Tibial nerve (tissue), 4 donors: ENCODE measurements at regions not wholly inside any gene's neighbourhood (a gene's known extent, or its start where the extent isn't known, plus 50 kb on each side); places are given as distances from the start of the nearest gene placed in this dataset.

Experiments used
- DNase-seq, 2 donors: peaks; one replicate each; pipeline ENCODE4 v3.0.0-alpha.2; 2019; ENCODE audit warnings: low spot score in 2 of 2
- H3K27ac ChIP-seq, 4 donors: fragments of 200-600 bp; sonication (generic) in 3 of 4; one replicate each; pipeline ENCODE4 v1.5.1; 2017 to 2019; ENCODE audit warnings: mild to moderate bottlenecking in 1 of 4
- H3K27me3 ChIP-seq, 2 donors: fragments of 200-600 bp; sonication (generic) in 1 of 2; one replicate each; pipeline versions ENCODE4 v1.5.1 to v1.6.0; 2017 to 2019
- H3K36me3 ChIP-seq, 3 donors: fragments of 200-600 bp; sonication (generic); one replicate each; pipeline ENCODE4 v1.5.1; 2018 to 2019
- H3K4me1 ChIP-seq, 4 donors: fragments of 200-600 bp; sonication (generic) in 3 of 4; one replicate each; pipeline ENCODE4 v1.5.1; 2017 to 2019
- H3K4me3 ChIP-seq, 4 donors: fragments of 200-600 bp; sonication (generic) in 3 of 4; one replicate each; pipeline ENCODE4 v1.5.1; 2017 to 2019; ENCODE audit warnings: mild to moderate bottlenecking in 1 of 4, moderate library complexity in 1 of 4
- H3K9me3 ChIP-seq, 4 donors: fragments of 200-600 bp; sonication (generic) in 3 of 4; one replicate each; pipeline ENCODE4 v1.5.1; 2017 to 2019
- EP300 ChIP-seq, 2 donors: sonication (generic); formaldehyde crosslinking; IDR thresholded peaks; one replicate each; pipeline ENCODE4 v1.6.1; 2017; ENCODE audit warnings: antibody characterized with exemption in 2 of 2, mild to moderate bottlenecking in 1 of 2
- POLR2A ChIP-seq, 2 donors: fragments of 450-650 bp; IDR thresholded peaks; one replicate each; pipeline ENCODE4 v1.6.1; 2017; ENCODE audit warnings: antibody characterized with exemption in 2 of 2, mild to moderate bottlenecking in 2 of 2, moderate library complexity in 2 of 2
- WGBS, 2 donors: methylation state at CpG; one replicate each; pipeline ENCODE4 v1.1.5; 2018; 5-methylcytosine and 5-hydroxymethylcytosine counted together
- TF ChIP-seq, protein P1 (sequence below), 5 experiments: fragments of 200-600 bp in 3 of 5; fragments of 450-650 bp in 2 of 5; sonication (generic) in 3 of 5; IDR thresholded peaks; one replicate each; pipeline ENCODE4 v1.5.1; 2016 to 2019; ENCODE audit warnings: antibody characterized with exemption in 5 of 5, mild to moderate bottlenecking in 3 of 5, moderate library complexity in 2 of 5

DNA sequence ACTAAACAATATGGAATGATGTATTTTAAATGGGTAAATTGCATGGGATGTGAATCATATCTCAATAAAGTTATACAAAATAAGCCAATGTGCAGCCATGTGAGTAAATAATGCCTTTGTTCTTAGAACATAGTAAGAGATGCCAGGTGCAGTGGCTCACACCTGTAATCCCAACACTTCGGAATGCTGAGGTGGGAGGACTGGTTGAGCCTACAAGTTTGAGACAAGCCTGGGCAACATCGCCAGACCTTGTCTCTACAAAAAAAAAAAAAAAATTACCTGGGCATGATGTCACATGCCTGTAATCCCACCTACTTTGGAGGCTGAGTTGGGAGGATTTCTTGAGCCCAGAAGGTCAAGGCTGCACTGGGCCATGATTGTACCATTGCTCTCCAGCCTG, 230.7 kb downstream of the RFC3 start:
- DNase-seq, result no peak
- TF ChIP-seq, protein P1, sequence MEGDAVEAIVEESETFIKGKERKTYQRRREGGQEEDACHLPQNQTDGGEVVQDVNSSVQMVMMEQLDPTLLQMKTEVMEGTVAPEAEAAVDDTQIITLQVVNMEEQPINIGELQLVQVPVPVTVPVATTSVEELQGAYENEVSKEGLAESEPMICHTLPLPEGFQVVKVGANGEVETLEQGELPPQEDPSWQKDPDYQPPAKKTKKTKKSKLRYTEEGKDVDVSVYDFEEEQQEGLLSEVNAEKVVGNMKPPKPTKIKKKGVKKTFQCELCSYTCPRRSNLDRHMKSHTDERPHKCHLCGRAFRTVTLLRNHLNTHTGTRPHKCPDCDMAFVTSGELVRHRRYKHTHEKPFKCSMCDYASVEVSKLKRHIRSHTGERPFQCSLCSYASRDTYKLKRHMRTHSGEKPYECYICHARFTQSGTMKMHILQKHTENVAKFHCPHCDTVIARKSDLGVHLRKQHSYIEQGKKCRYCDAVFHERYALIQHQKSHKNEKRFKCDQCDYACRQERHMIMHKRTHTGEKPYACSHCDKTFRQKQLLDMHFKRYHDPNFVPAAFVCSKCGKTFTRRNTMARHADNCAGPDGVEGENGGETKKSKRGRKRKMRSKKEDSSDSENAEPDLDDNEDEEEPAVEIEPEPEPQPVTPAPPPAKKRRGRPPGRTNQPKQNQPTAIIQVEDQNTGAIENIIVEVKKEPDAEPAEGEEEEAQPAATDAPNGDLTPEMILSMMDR (IDR thresholded peaks at IDR 0.05), result no peak
- TF ChIP-seq POLR2A (IDR thresholded peaks at IDR 0.05), result no peak
- TF ChIP-seq EP300 (IDR thresholded peaks at IDR 0.05), result no peak
- Histone ChIP-seq H3K27ac (no peak overlapping the region), H3K9me3 (peaks cover 0 to 5% (median 0%) of the 10 kb centered on the region in 4 donors), H3K36me3 (no peaks in the 10 kb centered on the region), H3K4me3 (no peak overlapping the region), H3K4me1 (peaks cover 0 to 6% (median 0%) of the 10 kb centered on the region in 4 donors), H3K27me3 (no peaks in the 10 kb centered on the region)
- WGBS, 2 donors, result 94 to 97% methylated on average over 2 of the region's 2 CpGs

DNA sequence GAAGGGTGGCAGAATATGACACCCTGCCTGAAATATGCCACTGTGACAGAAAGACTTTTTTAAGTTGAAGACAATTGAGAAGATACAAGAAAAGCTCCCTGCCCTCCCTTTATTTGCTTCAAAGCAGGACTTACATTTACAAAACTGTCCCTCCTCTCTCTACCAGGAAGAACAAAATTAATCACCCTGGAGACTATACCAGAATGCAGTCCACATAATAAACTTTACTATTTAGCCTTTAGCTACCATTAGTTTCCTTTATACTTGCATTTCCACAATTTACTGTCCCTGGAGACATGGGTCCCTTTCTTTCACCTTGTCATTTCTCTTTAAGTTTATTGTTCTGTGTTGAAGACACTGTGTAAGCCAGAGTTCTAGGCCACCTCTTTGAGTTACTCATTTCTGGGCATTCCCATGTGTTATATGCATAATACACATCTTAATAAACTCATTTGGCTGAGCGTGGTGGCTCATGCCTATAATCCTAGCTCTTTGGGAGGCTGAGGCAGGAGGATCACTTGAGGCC, 238.8 kb downstream of the RFC3 start:
- peaks cover 0 to 6% (median 0%) of the 10 kb centered on the region in 4 donors for H3K9me3 ChIP-seq
- H3K27me3 ChIP-seq, result no peaks in the 10 kb centered on the region
- no peak for DNase-seq
- H3K27ac ChIP-seq, result no peak overlapping the region
- WGBS, 2 donors, result 91 to 100% methylated on average over 1 of the region's 1 CpG
- no peaks in the 10 kb centered on the region for H3K36me3 ChIP-seq
- TF ChIP-seq, protein P1 (IDR thresholded peaks at IDR 0.05), result no peak
- TF ChIP-seq EP300 (IDR thresholded peaks at IDR 0.05), result no peak
- TF ChIP-seq POLR2A (IDR thresholded peaks at IDR 0.05), result no peak
- no peak overlapping the region for H3K4me3 ChIP-seq
- H3K4me1 ChIP-seq, result no peaks in the 10 kb centered on the region

DNA sequence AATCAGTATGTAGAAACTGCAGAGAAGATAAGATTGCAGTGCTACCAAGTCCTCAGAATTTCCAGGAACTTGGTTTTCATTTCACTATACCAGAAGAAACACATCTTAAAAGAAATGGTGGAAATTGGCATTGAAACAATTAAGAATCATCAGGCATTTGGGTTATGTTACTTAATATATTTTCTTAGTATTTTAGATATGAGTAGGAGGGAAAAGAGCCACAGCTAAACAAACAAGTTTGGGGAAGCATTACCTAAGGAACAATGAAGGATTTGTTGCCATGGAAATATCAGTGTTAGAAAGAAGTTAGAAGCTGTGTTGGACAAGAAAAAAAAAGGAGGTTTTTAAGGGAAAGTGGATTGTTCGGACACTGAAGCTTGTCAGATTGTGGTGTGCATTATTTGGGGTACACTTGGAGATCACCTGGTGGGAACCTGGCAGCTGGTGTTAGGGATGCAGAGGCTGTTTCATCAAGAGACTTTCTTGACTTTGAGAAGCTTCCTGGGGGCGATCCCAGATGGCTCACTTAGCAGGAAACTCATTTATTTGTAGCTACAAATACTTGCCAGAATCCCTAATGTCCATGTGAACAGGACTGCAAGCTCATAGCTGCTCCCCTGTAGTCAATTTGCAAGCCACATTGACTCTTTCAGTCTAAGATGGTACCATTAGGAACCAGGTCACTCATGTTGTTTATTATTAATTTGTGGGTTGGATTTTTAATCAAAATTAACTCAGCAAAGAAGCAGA, 246.7 kb downstream of the RFC3 start:
- Histone ChIP-seq H3K4me3 (no peak overlapping the region), H3K4me1 (no peaks in the 10 kb centered on the region), H3K27ac (no peak overlapping the region), H3K36me3 (no peaks in the 10 kb centered on the region), H3K9me3 (no peaks in the 10 kb centered on the region), H3K27me3 (no peaks in the 10 kb centered on the region)
- 47 to 61% methylated on average over 2 of the region's 2 CpGs for WGBS, 2 donors
- TF ChIP-seq EP300 (IDR thresholded peaks at IDR 0.05) (no peak), POLR2A (IDR thresholded peaks at IDR 0.05) (no peak)
- TF ChIP-seq, protein P1 (IDR thresholded peaks at IDR 0.05), result no peak
- DNase-seq, result no peak

DNA sequence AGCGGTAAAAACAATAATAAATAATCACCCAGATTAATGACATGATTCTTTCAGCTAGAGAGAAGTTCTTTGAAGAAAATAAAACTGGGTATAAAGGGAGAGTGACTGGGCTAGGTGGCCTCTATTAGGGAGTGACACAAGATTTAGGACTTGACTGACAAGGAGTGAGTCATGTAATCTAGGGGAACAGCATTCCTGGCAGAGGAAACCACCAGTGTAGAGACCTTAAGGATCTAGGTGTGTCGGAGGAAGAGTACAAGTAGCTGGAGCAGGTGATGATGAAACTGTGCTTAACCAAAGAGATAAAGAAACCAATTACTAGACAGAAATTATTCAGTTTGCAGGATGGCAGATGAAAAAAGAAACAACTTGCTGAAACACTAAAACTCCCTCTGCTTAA, 248.0 kb downstream of the RFC3 start:
- H3K9me3 ChIP-seq, result no peaks in the 10 kb centered on the region
- TF ChIP-seq, protein P1 (IDR thresholded peaks at IDR 0.05), result no peak
- no peak for TF ChIP-seq EP300 (IDR thresholded peaks at IDR 0.05)
- no peak for TF ChIP-seq POLR2A (IDR thresholded peaks at IDR 0.05)
- DNase-seq, result no peak
- H3K4me1 ChIP-seq, result no peaks in the 10 kb centered on the region
- no peak overlapping the region for H3K27ac ChIP-seq
- no peak overlapping the region for H3K4me3 ChIP-seq
- H3K27me3 ChIP-seq, result no peaks in the 10 kb centered on the region
- 94 to 99% methylated on average over 2 of the region's 2 CpGs for WGBS, 2 donors
- H3K36me3 ChIP-seq, result no peaks in the 10 kb centered on the region

DNA sequence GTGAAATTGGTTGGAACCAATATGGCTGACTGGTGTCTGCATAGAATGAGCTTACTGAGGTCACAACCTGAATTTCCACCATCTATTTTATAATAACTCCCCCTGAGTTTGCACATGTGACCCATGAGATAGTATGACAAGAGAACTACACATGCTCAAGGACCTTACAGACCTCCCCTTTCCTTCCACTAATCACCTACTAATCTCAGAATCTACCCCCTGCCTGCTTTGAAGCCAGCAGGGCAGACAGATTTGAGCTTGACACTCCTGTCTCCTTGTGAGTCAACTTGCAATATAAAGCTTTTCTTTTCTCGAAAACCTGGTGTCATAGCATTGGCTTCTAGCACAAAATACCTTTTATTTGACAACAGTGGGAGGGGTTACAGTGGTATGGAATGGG, 248.4 kb downstream of the RFC3 start:
- no peak overlapping the region for H3K4me3 ChIP-seq
- no peak for TF ChIP-seq POLR2A (IDR thresholded peaks at IDR 0.05)
- TF ChIP-seq EP300 (IDR thresholded peaks at IDR 0.05), result no peak
- TF ChIP-seq, protein P1 (IDR thresholded peaks at IDR 0.05), result no peak
- H3K36me3 ChIP-seq, result no peaks in the 10 kb centered on the region
- DNase-seq, result no peak
- no peaks in the 10 kb centered on the region for H3K27me3 ChIP-seq
- H3K4me1 ChIP-seq, result no peaks in the 10 kb centered on the region
- WGBS, 2 donors, result 80 to 88% methylated on average over 1 of the region's 1 CpG
- no peaks in the 10 kb centered on the region for H3K9me3 ChIP-seq
- H3K27ac ChIP-seq, result no peak overlapping the region
